ENCODE measurements at regions not wholly inside any gene's neighbourhood (a gene's known extent, or its start where the extent isn't known, plus 50 kb on each side); places are given as distances from the start of the nearest gene placed in this dataset.

DNA sequence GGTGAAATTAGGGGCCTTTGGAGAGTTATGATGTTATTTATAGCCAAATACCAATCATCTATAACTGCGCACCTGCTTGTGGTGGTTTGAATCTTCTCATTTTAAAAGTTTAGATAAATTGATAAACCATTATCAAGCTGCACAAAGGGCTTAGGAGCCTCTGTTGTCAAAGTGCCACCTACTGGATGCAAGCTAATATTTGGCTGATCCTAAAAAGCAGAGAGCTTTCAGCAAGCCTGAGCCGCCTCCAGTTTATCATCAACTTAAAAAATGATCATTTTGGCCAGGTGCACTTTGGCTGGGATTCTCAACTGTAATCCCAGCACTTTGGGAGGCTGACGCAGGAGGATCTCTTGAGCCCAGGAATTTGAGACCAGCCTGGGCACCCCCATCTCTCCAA lies 58.5 kb upstream of the ATXN1 start:
- POLR2A ChIA-PET, result no interaction called here
- no peak for ATAC-seq (replicated peaks in 1 of 4)

DNA sequence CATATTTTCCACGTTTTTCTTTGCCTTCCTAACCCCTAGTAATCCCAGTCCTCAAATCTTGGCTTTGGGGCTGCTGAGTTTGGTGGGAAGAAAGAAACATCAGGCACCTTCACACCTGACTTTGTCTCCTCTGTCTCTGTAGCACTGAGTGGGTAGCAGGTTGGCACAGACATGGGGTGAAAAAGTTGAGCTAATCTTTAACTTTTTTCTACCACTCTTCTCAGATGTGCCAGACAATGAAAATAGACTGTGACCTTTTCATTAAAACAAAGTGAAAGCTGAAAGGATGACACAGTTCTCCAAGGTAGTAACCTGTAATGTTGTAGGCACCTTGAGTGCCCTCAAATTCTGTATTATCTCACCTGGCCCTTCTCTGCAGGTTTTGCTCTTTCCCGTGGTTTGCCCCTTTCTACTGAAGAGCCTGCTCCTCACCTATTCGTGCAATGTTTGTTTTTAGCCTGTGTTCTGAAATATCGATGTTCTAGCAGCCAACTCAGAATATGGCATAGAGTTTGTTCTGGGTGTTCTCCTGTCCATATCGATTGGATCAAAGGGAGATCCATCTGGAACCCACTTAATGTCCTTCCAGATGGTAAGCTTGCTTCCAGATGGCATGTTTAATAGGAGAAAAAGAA lies 57.8 kb upstream of the ATXN1 start:
- ATAC-seq (replicated peaks in 1 of 4), result no peak
- H3K4me1 ChIP-seq (ENCODE audit: control insufficient read depth in 1 of 2, extremely low read depth in 1 of 2, insufficient read depth in 2 of 2, low read length in 2 of 2), result no peaks in the 10 kb centered on the region
- H3K27me3 ChIP-seq (replicated peaks in 1 of 2; ENCODE audit: control insufficient read depth in 2 of 2, extremely low read depth in 1 of 2, insufficient read depth in 2 of 2, low read length in 1 of 2), result peaks cover 0 to 2% of the 10 kb centered on the region in 2 experiments
- Mint-ChIP-seq H3K4me1 (no peaks in the 10 kb centered on the region), H3K36me3 (no peaks in the 10 kb centered on the region), H3K4me3 (no peak overlapping the region), H3K9me3 (peaks cover 0 to 1% (median 0%) of the 10 kb centered on the region in 3 donors), H3K27ac (no peak overlapping the region), H3K27me3 (peaks cover 5 to 7% of the 10 kb centered on the region in 2 donors)
- ChIA-PET POLR2A (no interaction called here), CTCF (no interaction called here)
- H3K27ac ChIP-seq (ENCODE audit: low read length), result no peak overlapping the region
- no peaks in the 10 kb centered on the region for H3K9me3 ChIP-seq
- 100% methylated on average over 1 of the region's 5 CpGs for WGBS (ENCODE audit: insufficient coverage)
- DNase-seq, result no peak
- H3K4me3 ChIP-seq (ENCODE audit: control insufficient read depth in 1 of 2, extremely low read depth in 1 of 2, low read length in 1 of 2), result no peak overlapping the region
- no peaks in the 10 kb centered on the region for H3K36me3 ChIP-seq (ENCODE audit: control insufficient read depth in 2 of 2, extremely low read depth in 1 of 2, insufficient read depth in 1 of 2, low read length in 1 of 2)

More for the DNA sequence above, 58.5 kb upstream of the ATXN1 start:
- Histone ChIP-seq H3K36me3 (ENCODE audit: control insufficient read depth in 2 of 2, extremely low read depth in 1 of 2, insufficient read depth in 1 of 2, low read length in 1 of 2) (no peaks in the 10 kb centered on the region), H3K9me3 (no peaks in the 10 kb centered on the region), H3K27me3 (replicated peaks in 1 of 2; ENCODE audit: control insufficient read depth in 2 of 2, extremely low read depth in 1 of 2, insufficient read depth in 2 of 2, low read length in 1 of 2) (peaks cover 0 to 2% of the 10 kb centered on the region in 2 experiments), H3K4me1 (ENCODE audit: control insufficient read depth in 1 of 2, extremely low read depth in 1 of 2, insufficient read depth in 2 of 2, low read length in 2 of 2) (no peaks in the 10 kb centered on the region), H3K4me3 (ENCODE audit: control insufficient read depth in 1 of 2, extremely low read depth in 1 of 2, low read length in 1 of 2) (no peak overlapping the region), H3K27ac (ENCODE audit: low read length) (no peak overlapping the region)
- Mint-ChIP-seq H3K36me3 (no peaks in the 10 kb centered on the region), H3K9me3 (no peaks in the 10 kb centered on the region), H3K4me1 (no peaks in the 10 kb centered on the region), H3K4me3 (no peak overlapping the region), H3K27me3 (peaks cover 5 to 7% of the 10 kb centered on the region in 2 donors), H3K27ac (no peak overlapping the region)
- peak in 1 of 35 experiments; percentile 32 for DNase-seq
- WGBS (ENCODE audit: insufficient coverage), result 100% methylated on average over 1 of the region's 3 CpGs
- CTCF ChIA-PET, result no interaction called here

DNA sequence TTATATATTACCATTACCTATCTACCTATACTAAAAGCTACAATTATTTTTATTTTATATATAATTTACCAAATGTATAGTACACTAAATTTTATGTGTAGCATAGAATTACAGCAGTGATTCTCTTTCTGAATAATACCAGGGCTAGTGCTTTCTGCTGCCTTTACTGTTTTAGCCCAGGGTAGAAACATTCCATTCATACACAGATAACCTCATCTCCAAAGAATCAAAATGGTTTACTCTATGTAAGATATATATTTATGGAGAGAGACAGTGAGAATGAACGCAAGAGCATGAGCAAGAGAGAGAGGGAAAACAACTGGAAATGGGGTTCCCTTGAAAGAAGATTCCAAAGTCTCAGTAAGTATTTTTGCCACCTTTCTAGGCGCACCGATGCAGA lies 56.3 kb upstream of the ATXN1 start:
- Histone ChIP-seq H3K27me3 (replicated peaks in 1 of 2; ENCODE audit: control insufficient read depth in 2 of 2, extremely low read depth in 1 of 2, insufficient read depth in 2 of 2, low read length in 1 of 2) (peaks cover 0 to 2% of the 10 kb centered on the region in 2 experiments), H3K4me3 (ENCODE audit: control insufficient read depth in 1 of 2, extremely low read depth in 1 of 2, low read length in 1 of 2) (no peak overlapping the region), H3K36me3 (ENCODE audit: control insufficient read depth in 2 of 2, extremely low read depth in 1 of 2, insufficient read depth in 1 of 2, low read length in 1 of 2) (no peaks in the 10 kb centered on the region), H3K4me1 (ENCODE audit: control insufficient read depth in 1 of 2, extremely low read depth in 1 of 2, insufficient read depth in 2 of 2, low read length in 2 of 2) (no peaks in the 10 kb centered on the region), H3K9me3 (no peaks in the 10 kb centered on the region), H3K27ac (ENCODE audit: low read length) (no peak overlapping the region)
- Mint-ChIP-seq H3K9me3 (peaks cover 10 to 14% (median 10%) of the 10 kb centered on the region in 3 donors), H3K27me3 (peaks cover 5 to 7% of the 10 kb centered on the region in 2 donors), H3K36me3 (peaks cover 3% of the 10 kb centered on the region), H3K4me1 (no peaks in the 10 kb centered on the region), H3K27ac (no peak overlapping the region), H3K4me3 (no peak overlapping the region)
- DNase-seq (no peak), ATAC-seq (replicated peaks in 1 of 4) (no peak)
- 100% methylated on average over 3 of the region's 3 CpGs for WGBS (ENCODE audit: insufficient coverage)
- ChIA-PET POLR2A (interaction anchor here in 1 of 2 donors (0.6 kb wide), 1 partner anchor 1054 kb away, joined by 4 read pairs; no protein-coding TSS in a partner anchor), CTCF (interaction anchor here (0.7 kb wide), 2 partner anchors 18 to 44 kb away, joined by 3 read pairs; no protein-coding TSS in a partner anchor)

DNA sequence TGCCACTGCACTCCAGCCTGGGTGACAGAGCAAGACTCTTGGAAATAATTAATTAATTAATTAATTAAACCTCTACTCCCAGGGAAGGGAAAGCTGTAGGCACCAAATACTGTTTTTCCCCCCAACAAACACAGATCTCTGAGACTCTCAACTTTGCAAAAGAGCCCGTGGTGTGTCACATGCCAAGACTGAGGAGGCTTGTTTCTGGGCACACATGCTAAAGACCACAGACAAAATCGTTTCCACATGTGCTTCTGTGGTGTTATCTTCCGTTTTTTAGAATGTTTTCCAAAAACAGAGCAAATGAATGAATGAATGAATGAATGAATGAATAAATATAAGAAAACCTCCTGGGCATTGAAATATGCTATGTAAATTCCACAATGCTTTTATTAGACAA lies 55.6 kb upstream of the ATXN1 start:
- no peaks in the 10 kb centered on the region for H3K4me1 Mint-ChIP-seq
- ChIA-PET POLR2A (no interaction called here), CTCF (interaction anchor here (0.7 kb wide), 2 partner anchors 19 to 43 kb away, joined by 3 read pairs; no protein-coding TSS in a partner anchor)
- H3K9me3 Mint-ChIP-seq, result peaks cover 17 to 22% (median 17%) of the 10 kb centered on the region in 3 donors
- H3K36me3 Mint-ChIP-seq, result peaks cover 8% of the 10 kb centered on the region
- ATAC-seq (replicated peaks in 1 of 4) (no peak), DNase-seq (no peak)
- H3K27ac ChIP-seq (ENCODE audit: low read length), result no peak overlapping the region
- peaks cover 5 to 7% of the 10 kb centered on the region in 2 donors for H3K27me3 Mint-ChIP-seq
- H3K36me3 ChIP-seq (ENCODE audit: control insufficient read depth in 2 of 2, extremely low read depth in 1 of 2, insufficient read depth in 1 of 2, low read length in 1 of 2), result no peaks in the 10 kb centered on the region
- no peak overlapping the region for H3K4me3 ChIP-seq (ENCODE audit: control insufficient read depth in 1 of 2, extremely low read depth in 1 of 2, low read length in 1 of 2)
- H3K4me1 ChIP-seq (ENCODE audit: control insufficient read depth in 1 of 2, extremely low read depth in 1 of 2, insufficient read depth in 2 of 2, low read length in 2 of 2), result no peaks in the 10 kb centered on the region
- H3K4me3 Mint-ChIP-seq, result no peak overlapping the region
- H3K27me3 ChIP-seq (replicated peaks in 1 of 2; ENCODE audit: control insufficient read depth in 2 of 2, extremely low read depth in 1 of 2, insufficient read depth in 2 of 2, low read length in 1 of 2), result peaks cover 0 to 2% of the 10 kb centered on the region in 2 experiments
- H3K27ac Mint-ChIP-seq, result no peak overlapping the region
- H3K9me3 ChIP-seq, result no peaks in the 10 kb centered on the region
- WGBS (ENCODE audit: insufficient coverage), result 0% methylated on average over 1 of the region's 3 CpGs

DNA sequence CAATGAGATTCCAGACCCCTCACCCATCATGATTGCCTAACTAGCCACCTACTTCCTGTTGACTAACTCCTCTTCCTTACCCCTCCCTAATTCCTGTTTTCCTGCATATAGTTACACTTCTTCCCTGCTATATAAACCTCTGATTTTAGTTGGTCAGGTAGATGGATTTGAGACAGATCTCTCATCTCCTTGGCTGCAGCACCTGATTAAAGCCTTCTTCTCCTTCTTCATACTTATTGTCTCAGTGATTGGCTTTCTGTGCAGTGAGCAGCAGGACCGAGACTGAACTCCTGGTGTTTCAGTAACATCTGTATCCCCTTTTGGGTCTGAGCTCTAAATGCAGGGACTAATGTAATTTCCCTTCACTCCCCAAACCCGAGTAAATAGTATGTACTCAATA lies 51.7 kb upstream of the ATXN1 start:
- Histone ChIP-seq H3K27me3 (replicated peaks in 1 of 2; ENCODE audit: control insufficient read depth in 2 of 2, extremely low read depth in 1 of 2, insufficient read depth in 2 of 2, low read length in 1 of 2) (no peaks in the 10 kb centered on the region), H3K4me1 (ENCODE audit: control insufficient read depth in 1 of 2, extremely low read depth in 1 of 2, insufficient read depth in 2 of 2, low read length in 2 of 2) (no peaks in the 10 kb centered on the region), H3K4me3 (ENCODE audit: control insufficient read depth in 1 of 2, extremely low read depth in 1 of 2, low read length in 1 of 2) (no peak overlapping the region), H3K36me3 (ENCODE audit: control insufficient read depth in 2 of 2, extremely low read depth in 1 of 2, insufficient read depth in 1 of 2, low read length in 1 of 2) (no peaks in the 10 kb centered on the region), H3K27ac (ENCODE audit: low read length) (no peak overlapping the region), H3K9me3 (no peaks in the 10 kb centered on the region)
- CTCF ChIA-PET, result no interaction called here
- Mint-ChIP-seq H3K27me3 (no peaks in the 10 kb centered on the region), H3K27ac (no peak overlapping the region), H3K4me1 (no peaks in the 10 kb centered on the region), H3K9me3 (peaks cover 21 to 33% (median 25%) of the 10 kb centered on the region in 3 donors), H3K4me3 (no peak overlapping the region), H3K36me3 (peaks cover 8% of the 10 kb centered on the region)
- POLR2A ChIA-PET, result no interaction called here
- DNase-seq, result no peak
- ATAC-seq (replicated peaks in 1 of 4), result no peak
- no CpG with 5 or more reads among the region's 2 CpGs for WGBS (ENCODE audit: insufficient coverage)

DNA sequence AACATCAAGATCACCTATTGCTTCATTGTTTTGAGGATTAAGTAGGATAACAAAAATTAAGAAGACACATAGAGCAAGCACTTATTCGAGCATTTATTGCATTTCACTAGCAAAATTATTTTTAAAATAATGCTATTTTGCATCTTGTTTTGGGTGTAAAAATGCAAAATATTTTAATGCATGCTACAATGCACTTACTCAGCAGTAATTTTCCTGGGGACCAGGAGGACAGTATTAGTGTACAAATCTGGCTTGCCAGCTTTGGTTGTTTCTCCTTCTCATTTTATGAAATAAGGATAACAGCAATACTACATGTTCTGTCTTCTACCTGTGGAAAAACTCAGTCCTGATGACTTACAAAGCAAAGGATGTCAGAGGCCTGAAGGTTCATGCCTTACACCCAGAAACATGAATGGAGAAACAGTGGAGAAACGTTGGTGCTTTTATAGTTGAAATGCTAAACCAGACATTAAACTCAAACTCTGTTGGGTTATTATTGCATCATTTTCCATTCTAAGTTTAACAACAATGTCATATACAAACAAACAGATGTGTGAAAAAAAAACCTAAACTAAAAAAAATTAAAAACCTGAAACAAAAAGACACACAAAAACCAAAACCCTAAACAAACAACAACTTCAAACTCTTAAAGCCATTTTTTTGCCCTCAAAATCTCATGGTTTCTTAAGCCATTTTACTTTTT lies 50.2 kb upstream of the ATXN1 start:
- no CpG with 5 or more reads among the region's 2 CpGs for WGBS (ENCODE audit: insufficient coverage)
- H3K4me3 ChIP-seq (ENCODE audit: control insufficient read depth in 1 of 2, extremely low read depth in 1 of 2, low read length in 1 of 2), result no peak overlapping the region
- H3K27me3 ChIP-seq (replicated peaks in 1 of 2; ENCODE audit: control insufficient read depth in 2 of 2, extremely low read depth in 1 of 2, insufficient read depth in 2 of 2, low read length in 1 of 2), result no peaks in the 10 kb centered on the region
- no peaks in the 10 kb centered on the region for H3K36me3 ChIP-seq (ENCODE audit: control insufficient read depth in 2 of 2, extremely low read depth in 1 of 2, insufficient read depth in 1 of 2, low read length in 1 of 2)
- peaks cover 21 to 33% (median 25%) of the 10 kb centered on the region in 3 donors for H3K9me3 Mint-ChIP-seq
- H3K36me3 Mint-ChIP-seq, result peaks cover 8% of the 10 kb centered on the region
- no peak for ATAC-seq (replicated peaks in 1 of 4)
- ChIA-PET CTCF (no interaction called here), POLR2A (interaction anchor here in 1 of 2 donors (0.6 kb wide), 1 partner anchor 52 kb away, joined by 8 read pairs; no protein-coding TSS in a partner anchor)
- H3K4me1 Mint-ChIP-seq, result no peaks in the 10 kb centered on the region
- H3K4me1 ChIP-seq (ENCODE audit: control insufficient read depth in 1 of 2, extremely low read depth in 1 of 2, insufficient read depth in 2 of 2, low read length in 2 of 2), result no peaks in the 10 kb centered on the region
- DNase-seq, result no peak
- H3K9me3 ChIP-seq, result no peaks in the 10 kb centered on the region
- H3K27me3 Mint-ChIP-seq, result no peaks in the 10 kb centered on the region
- no peak overlapping the region for H3K27ac ChIP-seq (ENCODE audit: low read length)
- H3K27ac Mint-ChIP-seq, result no peak overlapping the region
- H3K4me3 Mint-ChIP-seq, result no peak overlapping the region
